Astrocyte (in vitro differentiated cells and primary cell): ENCODE measurements at regions not wholly inside any gene's neighbourhood (a gene's known extent, or its start where the extent isn't known, plus 50 kb on each side); places are given as distances from the start of the nearest gene placed in this dataset.

Experiments
- DNase-seq: peaks from one replicate; pipeline ENCODE4 v3.0.0-alpha.2; 2010; ENCODE audit warnings: low read depth
- FAIRE-seq: peaks from 2 replicates; lab custom pipeline; 2011; peaks lifted over from hg19 to GRCh38; lab: Jason Lieb, UNC
- H2AFZ ChIP-seq: 2 replicates; pipeline ENCODE4 v1.6.0; 2012; ENCODE audit warnings: low read depth, low read length, inconsistent platforms
- H3K27ac ChIP-seq: 2 replicates; pipeline ENCODE4 v1.5.1; 2011; ENCODE audit warnings: low read depth, low read length, inconsistent platforms
- H3K27me3 ChIP-seq: 2 replicates; pipeline ENCODE4 v1.6.0; 2011; ENCODE audit warnings: low read length, inconsistent platforms; ENCODE audit not compliant: insufficient read depth
- H3K36me3 ChIP-seq: 2 replicates; pipeline ENCODE4 v1.5.1; 2011; ENCODE audit warnings: low read length, inconsistent platforms; ENCODE audit not compliant: insufficient read depth
- H3K4me1 ChIP-seq: 2 replicates; pipeline ENCODE4 v1.5.1; 2011; ENCODE audit warnings: low read length, inconsistent platforms; ENCODE audit not compliant: insufficient read depth
- H3K4me2 ChIP-seq: 2 replicates; pipeline ENCODE4 v1.6.0; 2012; ENCODE audit warnings: low read length, inconsistent platforms
- H3K4me3 ChIP-seq: 2 replicates; pipeline ENCODE4 v1.5.1; 2011; ENCODE audit warnings: low read depth, mild to moderate bottlenecking, low read length, inconsistent platforms; ENCODE audit not compliant: insufficient read depth
- H3K79me2 ChIP-seq: 2 replicates; pipeline ENCODE4 v1.6.0; 2012; ENCODE audit warnings: mild to moderate bottlenecking, low read length, inconsistent platforms; ENCODE audit not compliant: insufficient read depth
- H3K9ac ChIP-seq: 2 replicates; pipeline ENCODE4 v1.6.0; 2012; ENCODE audit warnings: mild to moderate bottlenecking, low read length, inconsistent platforms
- H3K9me3 ChIP-seq: 2 replicates; pipeline ENCODE4 v1.5.1; 2012; ENCODE audit warnings: low read depth, mild to moderate bottlenecking, low read length, inconsistent platforms; ENCODE audit not compliant: insufficient read depth
- H4K20me1 ChIP-seq: 2 replicates; pipeline ENCODE4 v1.6.0; 2012; ENCODE audit warnings: low read length, inconsistent platforms; ENCODE audit not compliant: insufficient read depth
- H3K27ac Mint-ChIP-seq: one replicate; pipeline ENCODE4 v1.8.0; 2021; ENCODE audit warnings: mild to moderate bottlenecking, mixed read lengths; ENCODE audit not compliant: unreplicated experiment
- H3K27me3 Mint-ChIP-seq: one replicate; pipeline ENCODE4 v1.8.0; 2021; ENCODE audit warnings: low read depth, mixed read lengths; ENCODE audit not compliant: unreplicated experiment
- H3K36me3 Mint-ChIP-seq: one replicate; pipeline ENCODE4 v1.8.0; 2021; ENCODE audit warnings: low read depth, mixed read lengths; ENCODE audit not compliant: unreplicated experiment
- H3K4me1 Mint-ChIP-seq: one replicate; pipeline ENCODE4 v1.8.0; 2021; ENCODE audit warnings: low read depth, mixed read lengths; ENCODE audit not compliant: unreplicated experiment
- H3K4me3 Mint-ChIP-seq: one replicate; pipeline ENCODE4 v1.8.0; 2021; ENCODE audit warnings: mild to moderate bottlenecking, moderate library complexity, mixed read lengths; ENCODE audit not compliant: unreplicated experiment
- H3K9me3 Mint-ChIP-seq: one replicate; pipeline ENCODE4 v1.8.0; 2021; ENCODE audit warnings: mild to moderate bottlenecking, mixed read lengths; ENCODE audit not compliant: unreplicated experiment
- CTCF ChIP-seq: IDR thresholded peaks from 2 replicates; pipeline ENCODE4 v1.5.1; 2011; ENCODE audit warnings: low read depth, mild to moderate bottlenecking, inconsistent platforms, low read length, moderate library complexity; ENCODE audit not compliant: insufficient read depth
- EZH2 ChIP-seq: IDR thresholded peaks from 2 replicates; pipeline ENCODE4 v1.6.1; 2012; ENCODE audit warnings: mild to moderate bottlenecking, low read length, inconsistent platforms; ENCODE audit not compliant: insufficient read depth

GRCh38 chr16:54447576-54448440 is 161.2 kb upstream of the IRX3 start:
- H3K27ac Mint-ChIP-seq, result peak overlapping the region; percentile 83
- peak; percentile 84 for DNase-seq

GRCh38 chr16:54446639-54447038 is 160.1 kb upstream of the IRX3 start:
- FAIRE-seq, result peak; percentile 73
- Histone ChIP-seq H4K20me1 (no peaks in the 10 kb centered on the region), H3K27ac (peak overlapping the region; percentile 55), H3K9me3 (peaks cover 8% of the 10 kb centered on the region), H3K4me1 (peaks cover 39% of the 10 kb centered on the region), H3K9ac (peak overlapping the region; percentile 12), H3K4me2 (peak overlapping the region; percentile 70), H3K27me3 (no peaks in the 10 kb centered on the region), H2AFZ (no peak overlapping the region), H3K4me3 (no peak overlapping the region), H3K79me2 (no peaks in the 10 kb centered on the region), H3K36me3 (no peaks in the 10 kb centered on the region)
- TF ChIP-seq CTCF, result no peak
- TF ChIP-seq EZH2, result no peak
- Mint-ChIP-seq H3K27me3 (peaks cover 14% of the 10 kb centered on the region), H3K4me1 (peaks cover 25% of the 10 kb centered on the region), H3K9me3 (peaks cover 8% of the 10 kb centered on the region), H3K27ac (no peak overlapping the region), H3K4me3 (no peak overlapping the region), H3K36me3 (no peaks in the 10 kb centered on the region)
- DNase-seq, result peak; percentile 95

More at GRCh38 chr16:54447576-54448440, 161.2 kb upstream of the IRX3 start:
- H2AFZ ChIP-seq, result no peak overlapping the region
- H3K4me1 Mint-ChIP-seq, result peaks cover 25% of the 10 kb centered on the region
- H3K79me2 ChIP-seq, result no peaks in the 10 kb centered on the region
- peak overlapping the region; percentile 70 for H3K4me2 ChIP-seq
- FAIRE-seq, result peak; percentile 47
- no peak overlapping the region for H3K4me3 ChIP-seq
- H3K36me3 ChIP-seq, result no peaks in the 10 kb centered on the region
- H3K36me3 Mint-ChIP-seq, result no peaks in the 10 kb centered on the region
- peak overlapping the region; percentile 12 for H3K4me3 Mint-ChIP-seq
- peaks cover 8% of the 10 kb centered on the region for H3K9me3 ChIP-seq
- no peak for TF ChIP-seq CTCF
- no peak for TF ChIP-seq EZH2
- H3K9ac ChIP-seq, result peak overlapping the region; percentile 41
- no peaks in the 10 kb centered on the region for H3K27me3 ChIP-seq
- peaks cover 16% of the 10 kb centered on the region for H3K27me3 Mint-ChIP-seq
- H4K20me1 ChIP-seq, result no peaks in the 10 kb centered on the region
- H3K27ac ChIP-seq, result peak overlapping the region; percentile 55
- H3K4me1 ChIP-seq, result peaks cover 39% of the 10 kb centered on the region
- H3K9me3 Mint-ChIP-seq, result peaks cover 6% of the 10 kb centered on the region
